Activated T-cell treated with anti-CD3 and anti-CD28 coated beads, Interleukin-2, amount 50 U/mL, for 24 hours (primary cell): ENCODE measurements at regions not wholly inside any gene's neighbourhood (a gene's known extent, or its start where the extent isn't known, plus 50 kb on each side); places are given as distances from the start of the nearest gene placed in this dataset.

ENCODE experiments used
- DNase-seq: peaks from one replicate; pipeline ENCODE4 v3.0.0-alpha.2; 2020
- H3K27ac Mint-ChIP-seq: 2 replicates; pipeline ENCODE4 v1.8.0; 2020; ENCODE audit warnings: mild to moderate bottlenecking, mixed read lengths
- H3K27me3 Mint-ChIP-seq: 2 replicates; pipeline ENCODE4 v1.8.0; 2020; ENCODE audit warnings: mixed read lengths
- H3K36me3 Mint-ChIP-seq: 2 replicates; pipeline ENCODE4 v1.8.0; 2020; ENCODE audit warnings: low read depth, mixed read lengths
- H3K4me1 Mint-ChIP-seq: 2 replicates; pipeline ENCODE4 v1.8.0; 2020; ENCODE audit warnings: low read depth, mixed read lengths
- H3K4me3 Mint-ChIP-seq: 2 replicates; pipeline ENCODE4 v1.8.0; 2020; ENCODE audit warnings: mild to moderate bottlenecking, moderate library complexity, mixed read lengths
- H3K9me3 Mint-ChIP-seq: 2 replicates; pipeline ENCODE4 v1.8.0; 2020; ENCODE audit warnings: mixed read lengths

GRCh38 chr4:129622566-129622965, 526.6 kb downstream of the C4orf33 start:
- Mint-ChIP-seq H3K27me3 (no peaks in the 10 kb centered on the region), H3K4me1 (peaks cover 3% of the 10 kb centered on the region), H3K36me3 (no peaks in the 10 kb centered on the region), H3K9me3 (no peaks in the 10 kb centered on the region), H3K27ac (no peak overlapping the region), H3K4me3 (no peak overlapping the region)
- DNase-seq = no peak

GRCh38 chr4:129623233-129623875, 527.4 kb downstream of the C4orf33 start:
- no peak for DNase-seq
- no peaks in the 10 kb centered on the region for H3K36me3 Mint-ChIP-seq
- H3K9me3 Mint-ChIP-seq = no peaks in the 10 kb centered on the region
- peaks cover 3% of the 10 kb centered on the region for H3K4me1 Mint-ChIP-seq
- no peaks in the 10 kb centered on the region for H3K27me3 Mint-ChIP-seq
- no peak overlapping the region for H3K27ac Mint-ChIP-seq
- H3K4me3 Mint-ChIP-seq = no peak overlapping the region

GRCh38 chr4:129641179-129641578, 545.2 kb downstream of the C4orf33 start:
- DNase-seq = peak; percentile 37
- no peaks in the 10 kb centered on the region for H3K36me3 Mint-ChIP-seq
- no peaks in the 10 kb centered on the region for H3K27me3 Mint-ChIP-seq
- H3K9me3 Mint-ChIP-seq = peaks cover 4% of the 10 kb centered on the region
- no peaks in the 10 kb centered on the region for H3K4me1 Mint-ChIP-seq
- H3K4me3 Mint-ChIP-seq = no peak overlapping the region
- no peak overlapping the region for H3K27ac Mint-ChIP-seq

GRCh38 chr4:129645461-129645860, 549.5 kb downstream of the C4orf33 start:
- Mint-ChIP-seq H3K4me3 (no peak overlapping the region), H3K27ac (no peak overlapping the region), H3K36me3 (no peaks in the 10 kb centered on the region), H3K4me1 (no peaks in the 10 kb centered on the region), H3K9me3 (peaks cover 2% of the 10 kb centered on the region), H3K27me3 (no peaks in the 10 kb centered on the region)
- DNase-seq = no peak

GRCh38 chr4:129668092-129668491, 572.1 kb downstream of the C4orf33 start:
- Mint-ChIP-seq H3K36me3 (no peaks in the 10 kb centered on the region), H3K27ac (no peak overlapping the region), H3K4me1 (no peaks in the 10 kb centered on the region), H3K27me3 (no peaks in the 10 kb centered on the region), H3K9me3 (no peaks in the 10 kb centered on the region), H3K4me3 (no peak overlapping the region)
- DNase-seq = no peak

- Mint-ChIP-seq H3K27ac (no peak overlapping the region), H3K27me3 (no peaks in the 10 kb centered on the region), H3K4me3 (no peak overlapping the region), H3K36me3 (no peaks in the 10 kb centered on the region), H3K9me3 (peaks cover 9% of the 10 kb centered on the region), H3K4me1 (no peaks in the 10 kb centered on the region)
- DNase-seq = no peak
Measured at GRCh38 chr4:129672941-129673340, 577.0 kb downstream of the C4orf33 start.

DNA sequence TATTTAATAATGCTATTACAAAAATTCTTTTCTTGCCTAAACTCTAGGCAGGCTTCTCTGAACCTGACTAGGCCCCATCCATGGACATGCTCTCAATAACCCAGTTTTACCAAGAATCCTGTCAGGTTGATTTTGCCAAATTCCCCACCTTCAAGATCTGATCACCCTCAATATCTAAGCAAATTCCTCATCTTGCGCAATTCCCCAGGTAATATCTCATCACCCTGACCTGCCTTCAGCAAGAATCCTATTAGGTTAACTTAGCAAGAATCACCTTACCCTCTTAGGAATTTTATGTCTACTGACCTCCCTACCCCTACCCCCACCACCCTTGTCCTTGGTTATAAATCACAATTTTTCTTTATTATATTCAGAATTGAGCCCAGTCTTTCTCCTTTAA, 579.1 kb downstream of the C4orf33 start:
- no peak for DNase-seq
- Mint-ChIP-seq H3K36me3 (no peaks in the 10 kb centered on the region), H3K27ac (no peak overlapping the region), H3K4me3 (no peak overlapping the region), H3K9me3 (peaks cover 9% of the 10 kb centered on the region), H3K27me3 (no peaks in the 10 kb centered on the region), H3K4me1 (no peaks in the 10 kb centered on the region)

- Mint-ChIP-seq H3K36me3 (no peaks in the 10 kb centered on the region), H3K9me3 (peaks cover 9% of the 10 kb centered on the region), H3K27ac (no peak overlapping the region), H3K4me1 (no peaks in the 10 kb centered on the region), H3K27me3 (no peaks in the 10 kb centered on the region), H3K4me3 (no peak overlapping the region)
- DNase-seq = no peak
Measured at GRCh38 chr4:129676934-129677333, 581.0 kb downstream of the C4orf33 start.

- Mint-ChIP-seq H3K27me3 (no peaks in the 10 kb centered on the region), H3K9me3 (peaks cover 6% of the 10 kb centered on the region), H3K4me3 (no peak overlapping the region), H3K36me3 (no peaks in the 10 kb centered on the region), H3K4me1 (peaks cover 4% of the 10 kb centered on the region), H3K27ac (no peak overlapping the region)
- DNase-seq = no peak
Measured at GRCh38 chr4:129682586-129682985, 586.6 kb downstream of the C4orf33 start.

- Mint-ChIP-seq H3K9me3 (no peaks in the 10 kb centered on the region), H3K4me1 (peaks cover 4% of the 10 kb centered on the region), H3K36me3 (no peaks in the 10 kb centered on the region), H3K27me3 (no peaks in the 10 kb centered on the region), H3K27ac (no peak overlapping the region), H3K4me3 (no peak overlapping the region)
- no peak for DNase-seq
Measured at GRCh38 chr4:129707949-129708348, 612.0 kb downstream of the C4orf33 start.

DNA sequence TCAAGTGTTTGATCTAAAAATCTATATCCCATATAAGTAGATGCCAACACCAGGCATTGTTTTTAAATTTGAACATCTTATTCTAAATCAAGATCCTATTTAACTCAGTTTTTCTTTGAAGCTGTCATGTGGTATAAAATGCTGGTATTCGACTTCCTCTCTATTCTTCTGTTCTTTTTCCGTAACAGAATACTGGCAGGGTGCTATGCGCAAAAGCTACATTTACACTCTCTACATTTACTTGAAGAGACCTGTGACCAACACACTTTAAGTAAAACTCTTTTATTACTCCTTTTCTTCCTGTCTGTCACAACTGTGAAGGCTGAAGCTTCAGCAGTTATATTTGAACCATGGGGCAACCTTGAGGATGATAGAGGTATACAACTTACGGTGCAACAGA, 612.8 kb downstream of the C4orf33 start:
- DNase-seq = no peak
- Mint-ChIP-seq H3K27ac (no peak overlapping the region), H3K4me1 (peaks cover 4% of the 10 kb centered on the region), H3K36me3 (no peaks in the 10 kb centered on the region), H3K4me3 (no peak overlapping the region), H3K9me3 (no peaks in the 10 kb centered on the region), H3K27me3 (no peaks in the 10 kb centered on the region)

- no peaks in the 10 kb centered on the region for H3K27me3 Mint-ChIP-seq
- no peak for DNase-seq
- H3K4me3 Mint-ChIP-seq = no peak overlapping the region
- no peak overlapping the region for H3K27ac Mint-ChIP-seq
- H3K4me1 Mint-ChIP-seq = no peaks in the 10 kb centered on the region
- H3K9me3 Mint-ChIP-seq = no peaks in the 10 kb centered on the region
- H3K36me3 Mint-ChIP-seq = no peaks in the 10 kb centered on the region
Measured at GRCh38 chr4:129738175-129738574, 642.2 kb downstream of the C4orf33 start.

- Mint-ChIP-seq H3K4me3 (no peak overlapping the region), H3K27me3 (no peaks in the 10 kb centered on the region), H3K4me1 (no peaks in the 10 kb centered on the region), H3K36me3 (no peaks in the 10 kb centered on the region), H3K9me3 (no peaks in the 10 kb centered on the region), H3K27ac (no peak overlapping the region)
- DNase-seq = no peak
Measured at GRCh38 chr4:129747756-129748155, 651.8 kb downstream of the C4orf33 start.

GRCh38 chr4:129748991-129749390, 653.0 kb downstream of the C4orf33 start:
- H3K9me3 Mint-ChIP-seq = no peaks in the 10 kb centered on the region
- H3K36me3 Mint-ChIP-seq = no peaks in the 10 kb centered on the region
- no peaks in the 10 kb centered on the region for H3K27me3 Mint-ChIP-seq

DNA sequence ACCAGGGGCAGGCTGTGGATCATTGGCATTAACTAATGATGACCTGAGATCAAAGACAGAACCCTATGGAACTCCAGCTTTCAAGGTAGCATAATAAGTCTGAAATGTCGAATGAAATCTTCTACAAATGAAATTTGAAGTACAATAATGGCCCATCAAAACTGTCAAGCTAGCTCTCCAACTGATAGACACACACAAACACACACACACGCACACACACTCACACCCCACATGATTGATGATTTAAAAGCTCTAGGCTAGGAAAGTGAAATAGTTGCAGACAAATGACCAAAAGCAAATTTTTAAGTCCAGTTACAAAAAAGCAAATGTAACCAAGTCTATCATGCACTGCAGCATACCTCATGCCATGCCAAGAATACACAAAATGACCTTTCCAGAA, 655.7 kb downstream of the C4orf33 start:
- Mint-ChIP-seq H3K4me1 (no peaks in the 10 kb centered on the region), H3K27ac (no peak overlapping the region)
- DNase-seq = no peak

More at GRCh38 chr4:129748991-129749390, 653.0 kb downstream of the C4orf33 start:
- Mint-ChIP-seq H3K4me3 (no peak overlapping the region), H3K27ac (no peak overlapping the region), H3K4me1 (no peaks in the 10 kb centered on the region)
- no peak for DNase-seq

DNA sequence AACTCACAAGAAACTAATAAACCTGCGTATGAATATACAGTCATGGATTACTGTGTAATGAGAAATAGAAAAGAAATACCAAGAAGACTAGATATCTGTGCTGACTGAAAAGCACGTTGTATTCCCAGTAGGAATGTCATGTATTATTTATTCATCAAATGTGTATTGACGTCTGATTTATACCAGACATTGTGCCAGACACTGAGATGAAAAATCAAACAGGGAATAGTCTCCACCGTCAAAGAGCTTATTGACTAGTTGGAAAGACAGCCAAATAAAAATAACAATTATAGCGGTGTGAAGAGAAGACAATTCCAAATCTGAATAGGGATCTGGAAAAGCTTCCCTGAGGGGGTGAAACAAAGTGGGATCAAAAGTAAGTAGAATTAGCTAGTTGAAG, 687.6 kb downstream of the C4orf33 start:
- H3K4me1 Mint-ChIP-seq = no peaks in the 10 kb centered on the region
- H3K36me3 Mint-ChIP-seq = no peaks in the 10 kb centered on the region
- H3K27ac Mint-ChIP-seq = no peak overlapping the region
- no peaks in the 10 kb centered on the region for H3K27me3 Mint-ChIP-seq
- H3K9me3 Mint-ChIP-seq = peaks cover 2% of the 10 kb centered on the region
- no peak for DNase-seq
- H3K4me3 Mint-ChIP-seq = no peak overlapping the region

More for the DNA sequence above, 655.7 kb downstream of the C4orf33 start:
- Mint-ChIP-seq H3K4me3 (no peak overlapping the region), H3K27me3 (no peaks in the 10 kb centered on the region), H3K36me3 (no peaks in the 10 kb centered on the region), H3K9me3 (no peaks in the 10 kb centered on the region)
